ENCODE measurements at regions not wholly inside any gene's neighbourhood (a gene's known extent, or its start where the extent isn't known, plus 50 kb on each side); places are given as distances from the start of the nearest gene placed in this dataset.
"Not testable (repeated sequence)": the region's sequence is repeated elsewhere in the genome, so short reads cannot be mapped to it uniquely, and the experiment has no call there.

DNA sequence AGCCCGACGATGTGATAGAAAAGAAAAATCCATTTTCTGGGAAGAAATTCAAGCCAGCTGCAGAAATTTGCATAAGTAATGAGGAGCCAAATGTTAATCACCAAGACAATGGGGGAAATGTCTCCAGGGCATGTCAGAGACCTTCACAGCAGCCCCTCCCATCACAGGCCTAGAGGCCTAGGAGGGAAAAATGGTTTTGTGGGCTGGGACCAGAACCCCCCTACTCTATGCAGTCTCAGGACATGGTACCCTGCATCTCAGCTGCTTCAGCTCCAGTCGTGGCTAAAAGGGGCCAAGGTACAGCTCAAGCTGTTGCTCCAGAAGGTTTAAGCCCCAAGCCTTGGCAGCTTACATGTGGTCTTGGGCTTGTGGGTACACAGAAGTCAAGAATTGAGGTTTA lies 155.5 kb upstream of the FOXQ1 start:
- TF ChIP-seq EZH2 (IDR thresholded peaks at IDR 0.05; ENCODE audit: low read length, missing control alignments), result not testable (repeated sequence)
- TF ChIP-seq, protein P1, sequence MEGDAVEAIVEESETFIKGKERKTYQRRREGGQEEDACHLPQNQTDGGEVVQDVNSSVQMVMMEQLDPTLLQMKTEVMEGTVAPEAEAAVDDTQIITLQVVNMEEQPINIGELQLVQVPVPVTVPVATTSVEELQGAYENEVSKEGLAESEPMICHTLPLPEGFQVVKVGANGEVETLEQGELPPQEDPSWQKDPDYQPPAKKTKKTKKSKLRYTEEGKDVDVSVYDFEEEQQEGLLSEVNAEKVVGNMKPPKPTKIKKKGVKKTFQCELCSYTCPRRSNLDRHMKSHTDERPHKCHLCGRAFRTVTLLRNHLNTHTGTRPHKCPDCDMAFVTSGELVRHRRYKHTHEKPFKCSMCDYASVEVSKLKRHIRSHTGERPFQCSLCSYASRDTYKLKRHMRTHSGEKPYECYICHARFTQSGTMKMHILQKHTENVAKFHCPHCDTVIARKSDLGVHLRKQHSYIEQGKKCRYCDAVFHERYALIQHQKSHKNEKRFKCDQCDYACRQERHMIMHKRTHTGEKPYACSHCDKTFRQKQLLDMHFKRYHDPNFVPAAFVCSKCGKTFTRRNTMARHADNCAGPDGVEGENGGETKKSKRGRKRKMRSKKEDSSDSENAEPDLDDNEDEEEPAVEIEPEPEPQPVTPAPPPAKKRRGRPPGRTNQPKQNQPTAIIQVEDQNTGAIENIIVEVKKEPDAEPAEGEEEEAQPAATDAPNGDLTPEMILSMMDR (conservative IDR thresholded peaks at IDR 0.05 in 1 of 2, IDR thresholded peaks at IDR 0.05 in 1 of 2; ENCODE audit: low read depth in 1 of 2, low read length in 2 of 2), result not testable (repeated sequence)
